GM21423 (cell line): ENCODE measurements at regions not wholly inside any gene's neighbourhood (a gene's known extent, or its start where the extent isn't known, plus 50 kb on each side); places are given as distances from the start of the nearest gene placed in this dataset.
"Not testable (repeated sequence)": the region's sequence is repeated elsewhere in the genome, so short reads cannot be mapped to it uniquely, and the experiment has no call there.

Experiments
- ATAC-seq: cut with Tn5 transposase; IDR thresholded peaks from one replicate; pipeline ENCODE4 v1.9.1; 2021; ENCODE audit warnings: mild to moderate bottlenecking, moderate library complexity; ENCODE audit not compliant: unreplicated experiment

DNA sequence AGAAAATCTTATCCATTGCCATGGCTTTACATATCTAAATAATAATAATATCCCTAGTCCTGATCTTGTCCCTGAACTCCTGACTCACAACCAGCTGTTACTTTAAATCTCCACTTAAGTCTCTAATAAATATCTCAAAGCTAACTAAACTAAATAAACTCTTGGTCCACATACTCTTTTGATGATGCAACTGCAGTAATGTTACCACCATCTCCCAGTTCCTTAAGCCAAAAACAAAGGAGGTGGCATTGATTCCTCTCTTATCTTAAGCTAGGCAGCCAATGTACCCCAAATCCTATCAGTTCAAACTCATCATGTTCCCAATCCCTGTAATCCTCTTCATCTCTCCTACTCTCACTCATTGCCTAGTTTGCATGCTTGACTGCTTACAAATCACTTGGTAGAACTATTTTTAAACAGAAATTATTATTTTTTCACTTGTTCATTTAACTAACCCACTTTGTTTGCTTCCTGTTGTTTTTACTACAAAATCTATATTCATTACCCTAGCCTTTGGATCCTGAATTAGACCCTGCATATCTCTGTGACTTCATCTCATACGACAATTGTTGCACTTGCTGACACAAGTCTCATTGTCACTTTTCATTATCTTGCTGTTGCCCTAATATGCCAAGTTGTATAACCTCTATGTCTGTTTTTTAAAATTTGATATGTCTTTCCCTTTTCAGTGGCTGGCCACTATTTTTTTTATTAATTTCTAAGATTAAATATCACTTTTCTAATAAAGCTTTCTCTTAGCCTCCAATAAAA lies 462.2 kb downstream of the ZPLD1 start:
- ATAC-seq, result no peak

- ATAC-seq, result no peak
Observed at GRCh38 chr3:102904629-102905028, 469.8 kb downstream of the ZPLD1 start.

- no peak for ATAC-seq
Observed at GRCh38 chr3:102905811-102906210, 471.0 kb downstream of the ZPLD1 start.

DNA sequence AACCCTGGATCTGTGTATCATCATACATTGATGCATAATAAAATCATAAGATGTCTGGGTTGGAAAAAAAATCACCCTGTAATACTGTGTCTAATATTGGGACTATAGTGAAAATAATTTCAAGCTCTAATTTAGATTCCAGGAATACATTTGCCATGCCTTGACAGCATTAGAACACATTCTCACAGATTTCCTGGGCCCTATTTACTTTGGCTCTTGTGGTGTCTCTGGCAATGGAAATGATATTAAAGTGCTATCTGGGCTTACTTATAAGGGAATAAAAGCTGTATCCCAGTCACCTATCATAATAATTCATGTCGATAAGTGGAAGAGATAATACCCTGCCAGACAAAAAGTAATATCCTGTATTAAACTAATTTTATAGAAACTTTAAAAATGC lies 472.0 kb downstream of the ZPLD1 start:
- ATAC-seq, result no peak

GRCh38 chr3:102909904-102910303 lies 475.1 kb downstream of the ZPLD1 start:
- ATAC-seq, result no peak

- no peak for ATAC-seq
Observed at GRCh38 chr3:102916532-102916931, 481.7 kb downstream of the ZPLD1 start.

GRCh38 chr3:102926618-102927017 lies 491.8 kb downstream of the ZPLD1 start:
- no peak for ATAC-seq

DNA sequence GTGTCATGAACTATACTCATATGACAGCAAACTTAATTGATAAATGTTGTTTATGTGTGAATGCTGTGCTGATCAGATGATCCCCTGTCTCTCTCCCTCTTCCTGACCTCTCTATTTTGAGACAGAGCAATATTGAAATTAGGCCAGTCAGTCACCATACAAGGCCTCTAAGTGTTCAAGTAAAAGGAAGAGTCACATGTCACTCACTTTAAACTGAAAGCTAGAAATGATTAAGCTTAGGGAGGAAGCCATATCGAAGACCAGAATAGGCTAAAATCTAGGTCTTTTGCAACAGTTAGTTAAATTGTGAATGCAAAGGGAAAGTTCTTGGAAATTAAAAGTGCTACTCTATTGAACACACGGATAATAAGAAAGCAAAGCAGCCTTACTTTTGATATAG lies 498.6 kb downstream of the ZPLD1 start:
- no peak for ATAC-seq

DNA sequence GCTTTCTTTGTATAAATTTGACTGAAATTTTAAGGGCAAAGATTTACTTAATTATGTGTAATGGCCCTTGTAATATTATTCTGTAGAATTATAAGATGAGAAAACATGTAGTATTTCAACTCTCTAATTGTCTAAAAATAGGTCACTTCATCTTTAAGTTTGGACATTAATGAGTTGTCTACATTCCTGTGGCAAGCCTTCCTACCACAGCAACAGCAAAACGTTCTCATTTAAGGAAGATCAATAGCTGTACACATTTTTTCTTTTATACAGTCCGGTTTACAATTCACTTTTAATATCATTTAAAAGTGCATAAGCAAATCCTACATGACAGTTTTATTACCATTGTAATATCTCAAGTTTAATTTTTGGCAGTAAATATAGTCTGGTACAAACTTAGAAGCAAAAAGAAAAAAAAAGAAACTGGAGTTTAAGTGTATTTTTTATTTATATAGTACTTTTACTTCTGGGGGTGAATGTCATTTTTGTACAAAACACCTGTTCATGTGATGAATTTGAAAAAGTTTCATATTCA lies 501.8 kb downstream of the ZPLD1 start:
- no peak for ATAC-seq

GRCh38 chr3:102941786-102942185 lies 507.0 kb downstream of the ZPLD1 start:
- ATAC-seq, result no peak

- not testable (repeated sequence) for ATAC-seq
Observed at GRCh38 chr3:102946445-102946844, 511.6 kb downstream of the ZPLD1 start.

DNA sequence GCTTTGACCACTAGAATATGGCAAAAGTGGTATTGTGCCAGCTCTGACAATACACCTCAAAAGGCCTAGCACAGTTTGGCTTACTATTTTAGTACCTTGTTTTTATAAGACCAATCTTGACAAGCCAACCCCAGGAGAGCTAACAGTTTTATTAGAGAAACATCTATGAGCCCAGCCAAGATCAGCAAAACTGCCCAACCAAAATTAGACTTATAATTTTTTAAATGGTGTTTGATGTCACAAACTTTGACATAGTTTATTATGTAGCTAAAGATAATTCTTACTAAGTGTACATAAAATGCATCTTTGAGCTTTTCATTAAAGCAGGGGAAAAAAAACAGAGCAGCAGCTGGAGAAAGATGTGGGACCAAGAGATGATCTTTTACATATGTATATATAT lies 537.5 kb downstream of the ZPLD1 start:
- ATAC-seq, result no peak

DNA sequence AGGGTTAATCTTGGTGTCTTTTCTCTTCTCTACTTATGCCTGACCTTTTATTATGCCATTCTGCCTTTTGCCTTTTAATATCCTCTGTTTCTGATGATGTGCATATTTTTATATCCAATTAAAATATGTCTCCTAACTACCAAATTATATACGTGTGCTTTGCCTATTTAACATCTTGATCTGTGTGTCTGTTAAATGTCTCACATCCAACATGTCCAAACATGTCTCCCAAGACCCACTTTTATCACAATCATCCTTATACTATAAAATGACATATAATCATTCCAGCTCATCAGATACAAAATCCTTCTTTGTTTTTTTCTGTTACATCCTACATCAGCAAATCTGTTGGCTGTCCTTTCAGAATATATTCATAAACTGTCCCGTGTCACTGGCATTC lies 539.5 kb downstream of the ZPLD1 start:
- no peak for ATAC-seq

DNA sequence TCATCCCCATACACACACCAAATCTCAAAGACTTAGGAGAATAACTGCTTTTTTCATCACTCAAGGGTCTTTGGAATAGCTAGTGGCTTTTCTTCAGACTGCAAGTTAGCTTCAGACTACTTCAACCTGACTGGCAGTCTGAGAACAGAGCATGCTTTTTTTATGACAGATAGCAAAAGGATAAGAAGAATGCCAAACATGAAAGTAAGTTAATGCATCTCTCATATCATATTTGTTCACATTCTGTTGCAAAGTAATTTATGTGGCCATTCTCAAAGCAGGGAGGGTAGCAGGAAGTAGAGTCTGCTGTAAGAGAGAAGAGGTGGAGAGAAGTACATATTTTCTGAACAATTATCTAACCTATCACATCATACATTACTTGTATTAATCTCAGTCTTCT lies 544.4 kb downstream of the ZPLD1 start:
- no peak for ATAC-seq

DNA sequence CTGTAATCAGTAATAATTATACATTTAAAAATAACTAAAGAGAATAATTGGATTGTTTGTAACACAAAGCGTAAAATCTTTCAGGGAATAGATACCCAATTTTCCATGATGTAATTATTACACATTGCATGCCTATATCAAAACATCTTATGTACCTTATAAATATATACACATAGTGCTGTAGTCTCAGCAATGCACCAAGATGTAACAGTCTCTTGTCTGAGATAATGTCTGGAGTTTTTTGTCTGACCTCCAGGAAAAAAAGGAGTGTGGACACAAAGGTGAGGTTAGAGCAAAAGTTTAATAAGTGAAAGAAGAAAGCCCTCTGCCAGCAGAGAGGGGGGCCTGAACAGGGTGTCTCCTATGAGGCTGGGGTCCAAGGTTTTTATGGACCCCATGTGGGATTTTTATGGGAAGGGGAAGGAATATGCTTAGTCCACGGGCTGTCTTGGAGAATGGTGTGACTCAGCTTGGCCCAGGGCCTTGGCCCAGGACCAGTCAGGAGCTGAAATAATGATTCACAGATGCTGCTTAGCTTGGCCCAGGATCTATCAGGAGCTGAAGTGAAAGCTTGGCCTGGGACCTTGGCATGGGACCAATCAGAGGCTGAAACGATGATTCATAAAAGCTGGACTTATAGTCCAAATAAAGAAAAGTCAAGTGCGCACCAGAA lies 545.0 kb downstream of the ZPLD1 start:
- ATAC-seq, result no peak

DNA sequence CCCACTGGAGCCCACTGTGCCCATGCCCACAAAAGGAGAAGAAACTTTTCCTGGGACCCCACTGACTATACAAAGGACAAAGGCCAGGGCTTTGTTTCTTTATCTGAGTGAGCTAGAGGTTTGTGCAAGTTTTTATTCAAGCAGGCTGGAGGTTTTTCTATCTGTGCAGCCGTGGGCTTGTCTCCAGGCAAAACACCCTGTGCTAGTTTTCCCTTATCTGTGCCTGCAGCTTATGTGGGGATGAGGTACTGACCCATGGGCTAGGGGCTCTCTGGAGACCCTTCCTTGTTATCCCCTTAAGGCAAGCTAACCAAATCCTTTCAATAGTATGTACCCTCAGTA lies 545.5 kb downstream of the ZPLD1 start:
- ATAC-seq, result no peak

DNA sequence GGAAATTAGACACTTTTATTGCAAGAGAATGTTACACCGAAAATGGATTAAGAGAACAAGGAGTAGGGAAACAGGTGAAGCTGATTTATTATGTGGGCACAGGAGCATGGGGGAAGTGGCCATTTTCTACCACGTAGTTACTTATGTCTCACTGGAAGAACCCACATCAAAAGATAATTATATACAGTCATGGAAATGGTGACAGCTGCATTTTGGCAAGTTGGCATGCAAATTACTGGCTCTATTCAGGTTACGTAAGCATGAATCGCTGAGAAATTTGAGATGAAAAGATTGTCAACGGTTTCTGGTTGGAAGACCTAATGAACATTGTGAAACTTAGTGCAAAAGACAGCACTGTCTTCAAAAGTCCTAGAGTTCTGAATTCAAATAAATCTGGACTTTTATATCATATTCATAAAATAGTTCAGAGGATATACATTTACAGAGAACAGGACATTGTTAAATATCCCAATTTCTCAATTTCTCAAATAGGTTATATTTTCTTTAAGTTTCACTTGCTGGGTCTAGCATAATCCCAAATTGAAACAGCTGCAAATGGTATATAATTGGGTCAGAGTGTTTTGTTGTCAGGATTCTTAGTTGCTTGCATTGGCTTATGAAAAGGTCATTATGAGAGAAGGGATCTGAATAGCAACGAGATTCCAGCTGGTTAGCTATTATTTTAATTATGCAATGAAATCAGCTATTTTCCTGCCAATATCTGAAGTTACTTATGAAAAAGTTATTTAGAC lies 567.8 kb downstream of the ZPLD1 start:
- ATAC-seq, result no peak

DNA sequence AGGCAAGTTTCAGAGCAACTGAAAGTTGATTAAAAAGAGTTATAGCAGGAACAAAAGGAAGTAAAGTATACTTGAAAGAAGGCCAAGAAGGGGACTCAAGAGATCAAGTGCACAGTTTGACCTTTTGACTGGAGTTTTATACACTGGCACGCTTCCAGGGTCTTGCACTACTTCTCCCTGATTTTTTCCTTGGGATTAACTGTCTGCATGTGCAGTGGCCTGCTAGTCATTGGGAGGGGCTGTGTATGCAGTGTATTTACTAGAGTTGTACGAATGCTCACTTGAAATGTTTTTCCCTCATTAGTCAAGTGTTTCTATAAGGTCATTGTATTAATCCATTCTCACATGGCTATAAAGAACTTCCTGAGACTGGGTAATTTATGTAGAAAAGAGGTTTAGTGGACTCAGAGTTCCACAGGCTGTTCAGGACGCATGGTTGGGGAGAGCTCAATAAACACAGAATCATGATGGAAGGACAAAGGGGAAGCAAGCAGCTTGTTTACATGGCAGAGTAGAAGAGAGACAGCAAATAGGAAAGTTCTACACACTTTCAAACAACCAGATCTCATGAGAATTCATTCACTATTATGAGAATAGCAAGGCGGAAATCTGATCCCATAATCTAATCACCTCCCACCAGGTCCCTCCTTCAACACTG lies 571.8 kb downstream of the ZPLD1 start:
- ATAC-seq, result no peak

GRCh38 chr3:103009609-103010008 lies 574.8 kb downstream of the ZPLD1 start:
- ATAC-seq, result no peak

DNA sequence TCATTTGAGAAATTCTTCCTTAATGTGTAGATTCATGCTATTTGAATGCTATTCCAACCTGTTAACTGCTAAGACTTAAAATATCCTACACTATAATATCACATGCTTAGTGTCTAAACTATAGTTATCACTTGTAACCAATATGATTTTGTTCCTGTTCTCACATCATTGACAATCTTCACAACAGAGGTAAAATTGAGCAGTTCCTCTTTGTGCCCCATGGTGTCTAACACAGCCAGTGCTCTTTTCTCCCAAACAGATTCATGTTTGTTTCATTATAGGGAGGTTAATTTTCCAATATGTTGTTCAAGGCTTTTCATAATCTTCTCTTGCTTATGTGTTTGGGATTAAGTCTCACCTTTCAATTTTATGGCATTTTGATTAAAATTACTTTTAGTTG lies 591.1 kb downstream of the ZPLD1 start:
- ATAC-seq, result no peak

GRCh38 chr3:103033841-103034240 lies 599.0 kb downstream of the ZPLD1 start:
- no peak for ATAC-seq
